B cell (primary cell): ENCODE measurements at regions not wholly inside any gene's neighbourhood (a gene's known extent, or its start where the extent isn't known, plus 50 kb on each side); places are given as distances from the start of the nearest gene placed in this dataset.
"Not testable (repeated sequence)": the region's sequence is repeated elsewhere in the genome, so short reads cannot be mapped to it uniquely, and the experiment has no call there.

Experiments used
- ATAC-seq: fragments of 200-7000 bp; cut with Tn5 transposase; one replicate; pipeline ENCODE4 v1.10.0; 2021; ENCODE audit warnings: low read depth, mild to moderate bottlenecking, moderate number of reproducible peaks, moderate library complexity
- CTCF ChIA-PET: fragments of 350-600 bp; sonication (Branson Sonifier 250); formaldehyde crosslinking; loops from one replicate; lab custom pipeline; 2021; ENCODE audit warnings: antibody characterized with exemption, inconsistent platforms; lab: Charles Lee
- POLR2A ChIA-PET: fragments of 350-600 bp; sonication (Branson Sonifier 250); formaldehyde crosslinking; loops from one replicate; lab custom pipeline; 2021; ENCODE audit warnings: antibody characterized with exemption; lab: Charles Lee
- DNase-seq: peaks from one replicate; pipeline ENCODE4 v3.0.0; 2013
- H2AFZ ChIP-seq: 2 replicates; pipeline ENCODE4 v1.6.1; 2012; ENCODE audit warnings: mild to moderate bottlenecking, low read depth, low read length; ENCODE audit not compliant: insufficient read depth, poor library complexity, severe bottlenecking
- H3K27ac ChIP-seq, 2 donors: 1 replicate in 1 of 2; 2 replicates in 1 of 2; pipeline ENCODE4 v1.5.1; 2012 to 2013; ENCODE audit warnings: low read length in 2 of 2, mild to moderate bottlenecking in 2 of 2, moderate library complexity in 1 of 2
- H3K27me3 ChIP-seq, 4 experiments: fragments of 200-600 bp in 1 of 4; sonication (generic) in 1 of 4; replicated peaks in 1 of 4; 1 replicate in 2 of 4; 2 replicates in 2 of 4; pipeline versions ENCODE4 v1.6.1 to v1.7.0; 2013 to 2016; ENCODE audit warnings: low read length in 3 of 4, mild to moderate bottlenecking in 2 of 4, mixed read lengths in 1 of 4, moderate library complexity in 1 of 4; ENCODE audit not compliant: insufficient read depth in 4 of 4, control insufficient read depth in 3 of 4; ENCODE audit errors: control extremely low read depth in 1 of 4
- H3K36me3 ChIP-seq, 2 experiments: replicated peaks in 1 of 2; 1 replicate in 1 of 2; 2 replicates in 1 of 2; pipeline versions ENCODE4 v1.6.1 to v1.7.1; 2013; ENCODE audit warnings: low read length in 1 of 2; ENCODE audit not compliant: insufficient read depth in 2 of 2, control insufficient read depth in 1 of 2; ENCODE audit errors: control extremely low read depth in 1 of 2, extremely low read depth in 1 of 2
- H3K4me1 ChIP-seq, 2 donors: fragments of 200-600 bp in 1 of 2; sonication (generic) in 1 of 2; 1 replicate in 1 of 2; 2 replicates in 1 of 2; pipeline versions ENCODE4 v1.5.1 to v1.6.1; 2013 to 2017; ENCODE audit warnings: low read length in 2 of 2; ENCODE audit not compliant: control insufficient read depth in 2 of 2, insufficient read depth in 2 of 2
- H3K4me2 ChIP-seq: replicated peaks from 2 replicates; pipeline ENCODE3; 2012; ENCODE audit warnings: mild to moderate bottlenecking, low read depth, low read length; ENCODE audit not compliant: poor library complexity, severe bottlenecking
- H3K4me3 ChIP-seq, 5 experiments: fragments of 200-600 bp in 1 of 5; sonication (generic) in 1 of 5; 1 replicate in 3 of 5; 2 replicates in 2 of 5; pipeline versions ENCODE4 v1.5.1 to v1.7.0; 2011 to 2016; ENCODE audit warnings: low read length in 4 of 5, mild to moderate bottlenecking in 4 of 5, low read depth in 2 of 5, control low read depth in 1 of 5, moderate library complexity in 1 of 5; ENCODE audit not compliant: insufficient read depth in 1 of 5; ENCODE audit errors: control extremely low read depth in 1 of 5, extremely low read depth in 1 of 5
- H3K79me2 ChIP-seq: fragments of 200-600 bp; sonication (generic); one replicate; pipeline ENCODE4 v1.6.0; 2016; ENCODE audit warnings: low read length; ENCODE audit not compliant: control insufficient read depth, insufficient read depth
- H3K9ac ChIP-seq: fragments of 200-600 bp; sonication (generic); 2 replicates; pipeline ENCODE4 v1.6.1; 2017; ENCODE audit warnings: mild to moderate bottlenecking, low read length, moderate library complexity
- H3K9me3 ChIP-seq, 3 donors: one replicate each; pipeline versions ENCODE4 v1.6.1 to v1.7.1; 2013; ENCODE audit warnings: low read length in 2 of 3; ENCODE audit not compliant: control insufficient read depth in 2 of 3, insufficient read depth in 1 of 3; ENCODE audit errors: control extremely low read depth in 1 of 3
- H4K20me1 ChIP-seq: 2 replicates; pipeline ENCODE4 v1.6.0; 2012; ENCODE audit warnings: mild to moderate bottlenecking, low read length; ENCODE audit not compliant: insufficient read depth, control insufficient read depth, poor library complexity, severe bottlenecking
- H3K27ac Mint-ChIP-seq: one replicate; pipeline ENCODE4 v1.8.0; 2021; ENCODE audit warnings: mixed read lengths
- H3K27me3 Mint-ChIP-seq: one replicate; pipeline ENCODE4 v1.8.0; 2021; ENCODE audit warnings: mixed read lengths
- H3K4me1 Mint-ChIP-seq: one replicate; pipeline ENCODE4 v1.8.0; 2021; ENCODE audit warnings: mixed read lengths
- H3K4me3 Mint-ChIP-seq: one replicate; pipeline ENCODE4 v1.8.0; 2021; ENCODE audit warnings: mixed read lengths
- H3K9me3 Mint-ChIP-seq: one replicate; pipeline ENCODE4 v1.8.0; 2022; ENCODE audit warnings: mixed read lengths; ENCODE audit not compliant: insufficient read depth
- EZH2 ChIP-seq: IDR thresholded peaks from 2 replicates; pipeline ENCODE4 v1.6.1; 2012; ENCODE audit warnings: borderline replicate concordance, low read depth, mild to moderate bottlenecking, moderate library complexity, low read length; ENCODE audit not compliant: insufficient read depth, poor library complexity, severe bottlenecking
- WGBS: methylation state at CpG from one replicate; pipeline ENCODE4 v1.1.5; 2013; ENCODE audit warnings: missing lambda C conversion rate; ENCODE audit not compliant: insufficient coverage; 5-methylcytosine and 5-hydroxymethylcytosine counted together
- intact Hi-C: fragments of 100-400 bp; cut with micrococcal nuclease; formaldehyde crosslinking; loops from one replicate; pipeline ENCODE4 v1.10.0; 2022
- TF ChIP-seq, protein P1 (sequence below): fragments of 200-600 bp; IDR thresholded peaks from one replicate; pipeline ENCODE4 v1.8.0; 2022; ENCODE audit warnings: antibody characterized with exemption, mild to moderate bottlenecking

DNA sequence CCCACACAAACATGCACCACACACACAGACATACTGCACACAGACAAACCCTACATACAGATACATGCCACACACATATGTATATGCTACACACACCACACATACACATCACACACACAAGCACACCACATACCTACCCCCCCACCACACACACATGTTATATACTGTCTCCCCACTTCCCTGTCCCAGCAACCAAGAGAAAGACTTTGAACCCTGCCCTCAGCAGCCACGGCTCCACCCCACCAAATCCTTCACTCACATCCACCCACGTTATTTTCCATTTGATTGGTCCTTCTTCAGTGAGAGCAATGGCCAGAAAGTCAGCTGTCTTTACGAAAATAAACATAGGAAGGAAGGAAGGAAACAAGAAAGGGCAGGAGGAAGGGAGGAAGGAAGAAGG is 479.8 kb downstream of the DIRAS2 start:
- TF ChIP-seq, protein P1, sequence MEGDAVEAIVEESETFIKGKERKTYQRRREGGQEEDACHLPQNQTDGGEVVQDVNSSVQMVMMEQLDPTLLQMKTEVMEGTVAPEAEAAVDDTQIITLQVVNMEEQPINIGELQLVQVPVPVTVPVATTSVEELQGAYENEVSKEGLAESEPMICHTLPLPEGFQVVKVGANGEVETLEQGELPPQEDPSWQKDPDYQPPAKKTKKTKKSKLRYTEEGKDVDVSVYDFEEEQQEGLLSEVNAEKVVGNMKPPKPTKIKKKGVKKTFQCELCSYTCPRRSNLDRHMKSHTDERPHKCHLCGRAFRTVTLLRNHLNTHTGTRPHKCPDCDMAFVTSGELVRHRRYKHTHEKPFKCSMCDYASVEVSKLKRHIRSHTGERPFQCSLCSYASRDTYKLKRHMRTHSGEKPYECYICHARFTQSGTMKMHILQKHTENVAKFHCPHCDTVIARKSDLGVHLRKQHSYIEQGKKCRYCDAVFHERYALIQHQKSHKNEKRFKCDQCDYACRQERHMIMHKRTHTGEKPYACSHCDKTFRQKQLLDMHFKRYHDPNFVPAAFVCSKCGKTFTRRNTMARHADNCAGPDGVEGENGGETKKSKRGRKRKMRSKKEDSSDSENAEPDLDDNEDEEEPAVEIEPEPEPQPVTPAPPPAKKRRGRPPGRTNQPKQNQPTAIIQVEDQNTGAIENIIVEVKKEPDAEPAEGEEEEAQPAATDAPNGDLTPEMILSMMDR, result no peak
- no peak for TF ChIP-seq EZH2
- no peak overlapping the region for H3K27ac Mint-ChIP-seq
- H3K4me3 Mint-ChIP-seq, result no peak overlapping the region
- no peaks in the 10 kb centered on the region for H3K36me3 ChIP-seq
- no peak overlapping the region for H3K9ac ChIP-seq
- peak overlapping the region; percentile 1 for H3K4me2 ChIP-seq
- WGBS, result no CpG with 5 or more reads among the region's 3 CpGs
- CTCF ChIA-PET, result no interaction called here
- H3K79me2 ChIP-seq, result no peaks in the 10 kb centered on the region
- H3K4me3 ChIP-seq, result no peak overlapping the region
- H3K27ac ChIP-seq, result no peak overlapping the region
- no peak overlapping the region for H2AFZ ChIP-seq
- H4K20me1 ChIP-seq, result no peaks in the 10 kb centered on the region
- H3K9me3 ChIP-seq, result peaks cover 0 to 9% (median 0%) of the 10 kb centered on the region in 3 donors
- H3K4me1 Mint-ChIP-seq, result peaks cover 3% of the 10 kb centered on the region
- peaks cover 16% of the 10 kb centered on the region in 2 donors for H3K4me1 ChIP-seq
- H3K27me3 Mint-ChIP-seq, result no peaks in the 10 kb centered on the region
- POLR2A ChIA-PET, result no interaction called here
- peaks cover 0 to 4% (median under 1%) of the 10 kb centered on the region in 4 experiments for H3K27me3 ChIP-seq
- H3K9me3 Mint-ChIP-seq, result no peaks in the 10 kb centered on the region
- no peak for DNase-seq
- no peak for ATAC-seq
- intact Hi-C loops, result no loop called here

DNA sequence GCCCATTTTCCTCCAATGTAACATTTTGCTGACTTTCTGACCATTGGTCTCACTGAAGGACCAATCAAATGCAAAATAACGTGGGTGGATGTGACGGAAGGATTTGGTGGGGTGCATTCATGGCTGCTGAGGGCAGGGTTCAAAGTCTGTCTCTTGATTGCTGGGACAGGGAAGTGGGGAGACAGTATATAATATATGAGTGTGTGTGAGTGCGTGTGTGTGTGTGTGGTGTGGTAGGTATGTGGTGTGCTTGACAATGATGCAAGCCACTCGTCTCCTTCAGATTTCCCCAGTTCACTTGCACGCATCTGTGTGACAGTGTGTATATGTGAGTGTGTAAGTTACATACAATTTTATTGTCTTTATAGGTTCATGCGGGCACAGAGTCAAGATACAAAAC is 477.3 kb downstream of the DIRAS2 start:
- Mint-ChIP-seq H3K9me3 (no peaks in the 10 kb centered on the region), H3K4me1 (peaks cover 3% of the 10 kb centered on the region), H3K27me3 (no peaks in the 10 kb centered on the region), H3K27ac (no peak overlapping the region), H3K4me3 (no peak overlapping the region)
- peaks cover 0 to 9% (median 0%) of the 10 kb centered on the region in 3 donors for H3K9me3 ChIP-seq
- H3K4me2 ChIP-seq, result no peak overlapping the region
- H3K4me1 ChIP-seq, result peaks cover 16% of the 10 kb centered on the region in 2 donors
- H3K27ac ChIP-seq, result no peak overlapping the region
- intact Hi-C loops, result no loop called here
- no peaks in the 10 kb centered on the region for H3K27me3 ChIP-seq
- H2AFZ ChIP-seq, result no peak overlapping the region
- H4K20me1 ChIP-seq, result no peaks in the 10 kb centered on the region
- 79% methylated on average over 3 of the region's 6 CpGs for WGBS
- no peak overlapping the region for H3K4me3 ChIP-seq
- no peaks in the 10 kb centered on the region for H3K79me2 ChIP-seq
- H3K36me3 ChIP-seq, result no peaks in the 10 kb centered on the region
- POLR2A ChIA-PET, result no interaction called here
- H3K9ac ChIP-seq, result no peak overlapping the region
- no peak for TF ChIP-seq EZH2
- TF ChIP-seq, protein P1, result no peak
- DNase-seq, result no peak
- CTCF ChIA-PET, result no interaction called here
- no peak for ATAC-seq

DNA sequence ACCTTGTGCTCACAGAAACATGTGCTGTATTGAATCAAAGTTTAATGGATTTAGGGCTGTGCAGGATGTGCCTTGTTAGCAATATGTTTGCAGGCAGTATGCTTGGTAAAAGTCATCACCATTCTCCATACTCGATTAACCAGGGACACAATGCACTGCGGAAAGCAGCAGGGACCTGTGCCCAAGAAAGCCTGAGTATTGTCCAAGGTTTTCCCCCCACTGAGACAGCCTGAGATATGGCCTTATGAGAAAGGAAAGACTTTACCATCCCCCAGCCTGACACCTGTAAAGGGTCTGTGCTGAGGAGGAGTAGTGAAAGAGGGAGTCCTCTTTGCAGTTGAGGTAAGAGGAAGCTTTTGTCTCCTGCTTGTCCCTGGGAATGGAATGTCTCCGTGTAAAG is 476.2 kb downstream of the DIRAS2 start:
- H3K27ac Mint-ChIP-seq, H3K27me3 Mint-ChIP-seq, DNase-seq, CTCF ChIA-PET, H4K20me1 ChIP-seq, H3K9me3 ChIP-seq, ATAC-seq, H3K4me3 ChIP-seq, H3K27me3 ChIP-seq, H3K79me2 ChIP-seq, H3K4me2 ChIP-seq, POLR2A ChIA-PET, H3K4me1 Mint-ChIP-seq, H3K36me3 ChIP-seq, H3K9ac ChIP-seq, intact Hi-C loops, H2AFZ ChIP-seq, H3K27ac ChIP-seq, H3K9me3 Mint-ChIP-seq, H3K4me3 Mint-ChIP-seq: not testable (repeated sequence)
- peaks cover 14 to 16% of the 10 kb centered on the region in 2 donors for H3K4me1 ChIP-seq
- WGBS, result 71% methylated on average over 1 of the region's 3 CpGs
